ENCODE measurements at regions not wholly inside any gene's neighbourhood (a gene's known extent, or its start where the extent isn't known, plus 50 kb on each side); places are given as distances from the start of the nearest gene placed in this dataset.

DNA sequence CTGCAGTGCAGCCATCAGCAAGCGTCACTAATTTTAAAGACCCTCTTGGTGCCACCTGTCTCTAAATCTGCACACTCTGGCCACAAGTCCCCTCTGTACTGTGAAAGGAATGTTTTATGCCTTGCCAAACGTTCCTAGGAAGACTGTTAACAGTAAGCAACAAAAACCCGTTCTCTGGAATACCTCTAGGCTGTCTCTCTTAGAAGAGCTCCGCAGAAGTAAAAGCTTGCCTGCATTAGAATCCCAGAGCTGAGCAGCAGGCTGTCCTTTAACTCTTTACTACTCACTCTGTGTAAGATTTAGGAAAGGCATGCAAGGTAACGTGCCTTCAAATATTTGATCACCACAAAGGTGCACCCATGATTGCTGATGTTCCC lies 53.9 kb upstream of the C9orf72 start:
- CTCF ChIA-PET, result no interaction called here
- intact Hi-C loops (cut with micrococcal nuclease; ENCODE audit: unreplicated experiment) (no loop called here), in situ Hi-C loops (cut with HindIII; ENCODE audit: low pct_unique_long_range_greater_than_20kb, low sequenced_read_pairs) (no loop called here)
- DNase-seq (ENCODE audit: low read depth, low spot score) (no peak), ATAC-seq (no peak)
- POLR2A ChIA-PET, result no interaction called here
- Histone ChIP-seq H3K9me3 (ENCODE audit: control insufficient read depth, insufficient read depth, low read depth, low read length) (no peaks in the 10 kb centered on the region), H3K4me1 (ENCODE audit: control insufficient read depth, insufficient read depth, low read length) (no peaks in the 10 kb centered on the region), H3K27ac (ENCODE audit: low read length) (no peak overlapping the region), H3K36me3 (ENCODE audit: control insufficient read depth, insufficient read depth, low read length) (no peaks in the 10 kb centered on the region), H3K27me3 (ENCODE audit: control insufficient read depth, insufficient read depth, low read length) (no peaks in the 10 kb centered on the region), H3K4me3 (ENCODE audit: low read depth in 2 of 2, low read length in 2 of 2) (no peak overlapping the region)
- no TSS peak for BruUV-seq (replicated peaks)
- TF ChIP-seq, protein P1, sequence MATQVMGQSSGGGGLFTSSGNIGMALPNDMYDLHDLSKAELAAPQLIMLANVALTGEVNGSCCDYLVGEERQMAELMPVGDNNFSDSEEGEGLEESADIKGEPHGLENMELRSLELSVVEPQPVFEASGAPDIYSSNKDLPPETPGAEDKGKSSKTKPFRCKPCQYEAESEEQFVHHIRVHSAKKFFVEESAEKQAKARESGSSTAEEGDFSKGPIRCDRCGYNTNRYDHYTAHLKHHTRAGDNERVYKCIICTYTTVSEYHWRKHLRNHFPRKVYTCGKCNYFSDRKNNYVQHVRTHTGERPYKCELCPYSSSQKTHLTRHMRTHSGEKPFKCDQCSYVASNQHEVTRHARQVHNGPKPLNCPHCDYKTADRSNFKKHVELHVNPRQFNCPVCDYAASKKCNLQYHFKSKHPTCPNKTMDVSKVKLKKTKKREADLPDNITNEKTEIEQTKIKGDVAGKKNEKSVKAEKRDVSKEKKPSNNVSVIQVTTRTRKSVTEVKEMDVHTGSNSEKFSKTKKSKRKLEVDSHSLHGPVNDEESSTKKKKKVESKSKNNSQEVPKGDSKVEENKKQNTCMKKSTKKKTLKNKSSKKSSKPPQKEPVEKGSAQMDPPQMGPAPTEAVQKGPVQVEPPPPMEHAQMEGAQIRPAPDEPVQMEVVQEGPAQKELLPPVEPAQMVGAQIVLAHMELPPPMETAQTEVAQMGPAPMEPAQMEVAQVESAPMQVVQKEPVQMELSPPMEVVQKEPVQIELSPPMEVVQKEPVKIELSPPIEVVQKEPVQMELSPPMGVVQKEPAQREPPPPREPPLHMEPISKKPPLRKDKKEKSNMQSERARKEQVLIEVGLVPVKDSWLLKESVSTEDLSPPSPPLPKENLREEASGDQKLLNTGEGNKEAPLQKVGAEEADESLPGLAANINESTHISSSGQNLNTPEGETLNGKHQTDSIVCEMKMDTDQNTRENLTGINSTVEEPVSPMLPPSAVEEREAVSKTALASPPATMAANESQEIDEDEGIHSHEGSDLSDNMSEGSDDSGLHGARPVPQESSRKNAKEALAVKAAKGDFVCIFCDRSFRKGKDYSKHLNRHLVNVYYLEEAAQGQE (IDR thresholded peaks at IDR 0.05; ENCODE audit: insufficient read depth in 1 of 2, low read depth in 2 of 2, low read length in 1 of 2), result no peak

DNA sequence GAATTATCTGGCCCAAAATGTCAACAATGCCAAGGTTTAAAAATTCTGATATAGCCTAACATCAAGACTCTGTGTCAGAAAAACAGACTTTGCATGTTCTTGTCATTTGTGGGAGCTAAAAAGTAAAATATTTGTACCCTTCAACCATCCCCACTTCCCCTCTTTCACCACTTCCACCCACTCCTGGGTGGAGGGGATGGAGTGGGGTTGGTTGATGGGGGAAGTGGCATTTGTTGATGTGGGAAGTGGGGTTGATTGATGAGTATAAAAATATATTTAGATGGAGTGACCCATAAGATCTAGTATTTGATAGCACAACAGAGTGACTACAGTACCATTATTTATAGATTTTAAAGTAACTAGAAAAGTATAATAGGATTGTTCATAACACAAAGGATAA lies 55.0 kb upstream of the C9orf72 start:
- intact Hi-C loops (cut with micrococcal nuclease; ENCODE audit: unreplicated experiment) (no loop called here), in situ Hi-C loops (cut with HindIII; ENCODE audit: low pct_unique_long_range_greater_than_20kb, low sequenced_read_pairs) (no loop called here)
- POLR2A ChIA-PET, result no interaction called here
- no peak overlapping the region for H3K4me3 ChIP-seq (ENCODE audit: low read depth in 2 of 2, low read length in 2 of 2)
- BruUV-seq (replicated peaks), result no TSS peak
- no peaks in the 10 kb centered on the region for H3K27me3 ChIP-seq (ENCODE audit: control insufficient read depth, insufficient read depth, low read length)
- no peak for ATAC-seq
- CTCF ChIA-PET, result no interaction called here
- no peaks in the 10 kb centered on the region for H3K36me3 ChIP-seq (ENCODE audit: control insufficient read depth, insufficient read depth, low read length)
- TF ChIP-seq TCF7L2 (IDR thresholded peaks at IDR 0.05; ENCODE audit: low read depth, low read length) (no peak), POLR2AphosphoS5 (IDR thresholded peaks at IDR 0.05; ENCODE audit: low read depth, low read length) (no peak), SIN3A (IDR thresholded peaks at IDR 0.05; ENCODE audit: borderline replicate concordance, insufficient read depth, low read depth, low read length) (no peak)
- TF ChIP-seq, protein P2, sequence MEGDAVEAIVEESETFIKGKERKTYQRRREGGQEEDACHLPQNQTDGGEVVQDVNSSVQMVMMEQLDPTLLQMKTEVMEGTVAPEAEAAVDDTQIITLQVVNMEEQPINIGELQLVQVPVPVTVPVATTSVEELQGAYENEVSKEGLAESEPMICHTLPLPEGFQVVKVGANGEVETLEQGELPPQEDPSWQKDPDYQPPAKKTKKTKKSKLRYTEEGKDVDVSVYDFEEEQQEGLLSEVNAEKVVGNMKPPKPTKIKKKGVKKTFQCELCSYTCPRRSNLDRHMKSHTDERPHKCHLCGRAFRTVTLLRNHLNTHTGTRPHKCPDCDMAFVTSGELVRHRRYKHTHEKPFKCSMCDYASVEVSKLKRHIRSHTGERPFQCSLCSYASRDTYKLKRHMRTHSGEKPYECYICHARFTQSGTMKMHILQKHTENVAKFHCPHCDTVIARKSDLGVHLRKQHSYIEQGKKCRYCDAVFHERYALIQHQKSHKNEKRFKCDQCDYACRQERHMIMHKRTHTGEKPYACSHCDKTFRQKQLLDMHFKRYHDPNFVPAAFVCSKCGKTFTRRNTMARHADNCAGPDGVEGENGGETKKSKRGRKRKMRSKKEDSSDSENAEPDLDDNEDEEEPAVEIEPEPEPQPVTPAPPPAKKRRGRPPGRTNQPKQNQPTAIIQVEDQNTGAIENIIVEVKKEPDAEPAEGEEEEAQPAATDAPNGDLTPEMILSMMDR (IDR thresholded peaks at IDR 0.05), result no peak
- TF ChIP-seq, protein P1 (IDR thresholded peaks at IDR 0.05; ENCODE audit: insufficient read depth in 1 of 2, low read depth in 2 of 2, low read length in 1 of 2), result no peak
- no peaks in the 10 kb centered on the region for H3K9me3 ChIP-seq (ENCODE audit: control insufficient read depth, insufficient read depth, low read depth, low read length)
- H3K4me1 ChIP-seq (ENCODE audit: control insufficient read depth, insufficient read depth, low read length), result no peaks in the 10 kb centered on the region
- DNase-seq (ENCODE audit: low read depth, low spot score), result no peak
- no peak overlapping the region for H3K27ac ChIP-seq (ENCODE audit: low read length)
